ENCODE measurements at regions not wholly inside any gene's neighbourhood (a gene's known extent, or its start where the extent isn't known, plus 50 kb on each side); places are given as distances from the start of the nearest gene placed in this dataset.

DNA sequence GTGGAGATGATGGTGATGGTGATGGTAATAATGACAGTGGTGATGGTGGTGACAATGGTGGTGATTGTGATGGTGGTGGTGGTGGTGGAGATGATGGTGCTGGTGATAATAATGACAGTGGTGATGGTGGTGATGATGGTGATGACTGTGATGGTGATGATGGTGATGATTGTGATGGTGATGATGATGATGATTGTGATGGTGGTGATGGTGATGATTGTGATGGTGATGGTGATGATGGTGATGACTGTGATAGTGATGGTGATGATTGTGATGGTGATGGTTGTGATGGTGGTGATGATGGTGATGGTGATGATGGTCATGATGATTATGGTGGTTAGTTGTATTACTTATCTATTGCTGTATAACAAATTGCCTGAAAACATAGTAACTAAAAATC is 108.9 kb upstream of the NKX1-1 start:
- no peak for DNase-seq (ENCODE audit: low read depth)
- TF ChIP-seq, protein P1, sequence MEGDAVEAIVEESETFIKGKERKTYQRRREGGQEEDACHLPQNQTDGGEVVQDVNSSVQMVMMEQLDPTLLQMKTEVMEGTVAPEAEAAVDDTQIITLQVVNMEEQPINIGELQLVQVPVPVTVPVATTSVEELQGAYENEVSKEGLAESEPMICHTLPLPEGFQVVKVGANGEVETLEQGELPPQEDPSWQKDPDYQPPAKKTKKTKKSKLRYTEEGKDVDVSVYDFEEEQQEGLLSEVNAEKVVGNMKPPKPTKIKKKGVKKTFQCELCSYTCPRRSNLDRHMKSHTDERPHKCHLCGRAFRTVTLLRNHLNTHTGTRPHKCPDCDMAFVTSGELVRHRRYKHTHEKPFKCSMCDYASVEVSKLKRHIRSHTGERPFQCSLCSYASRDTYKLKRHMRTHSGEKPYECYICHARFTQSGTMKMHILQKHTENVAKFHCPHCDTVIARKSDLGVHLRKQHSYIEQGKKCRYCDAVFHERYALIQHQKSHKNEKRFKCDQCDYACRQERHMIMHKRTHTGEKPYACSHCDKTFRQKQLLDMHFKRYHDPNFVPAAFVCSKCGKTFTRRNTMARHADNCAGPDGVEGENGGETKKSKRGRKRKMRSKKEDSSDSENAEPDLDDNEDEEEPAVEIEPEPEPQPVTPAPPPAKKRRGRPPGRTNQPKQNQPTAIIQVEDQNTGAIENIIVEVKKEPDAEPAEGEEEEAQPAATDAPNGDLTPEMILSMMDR (IDR thresholded peaks at IDR 0.05; ENCODE audit: insufficient read depth, low read depth, low read length, missing control alignments) = no peak
- no peak overlapping the region for H3K4me3 ChIP-seq (ENCODE audit: low read length)

DNA sequence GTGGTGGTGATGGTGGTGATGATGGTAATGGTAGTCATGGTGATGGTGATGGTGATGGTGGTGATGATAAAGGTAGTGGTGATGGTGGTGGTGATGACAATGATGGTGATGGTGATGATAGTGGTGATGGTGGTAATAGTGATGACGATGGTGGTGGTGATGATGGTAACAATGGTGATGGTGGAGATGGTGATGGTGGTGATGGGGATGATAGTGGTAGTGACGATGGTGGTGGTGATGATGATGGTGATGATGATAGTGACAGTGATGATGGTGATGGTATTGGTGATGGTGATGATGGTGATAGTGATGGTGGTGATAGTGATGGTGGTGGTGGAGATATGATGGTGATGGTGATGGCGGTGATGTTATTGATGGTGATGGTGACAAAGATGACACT is 108.4 kb upstream of the NKX1-1 start:
- no peak overlapping the region for H3K4me3 ChIP-seq (ENCODE audit: low read length)
- TF ChIP-seq, protein P1 (IDR thresholded peaks at IDR 0.05; ENCODE audit: insufficient read depth, low read depth, low read length, missing control alignments) = no peak
- no peak for DNase-seq (ENCODE audit: low read depth)

DNA sequence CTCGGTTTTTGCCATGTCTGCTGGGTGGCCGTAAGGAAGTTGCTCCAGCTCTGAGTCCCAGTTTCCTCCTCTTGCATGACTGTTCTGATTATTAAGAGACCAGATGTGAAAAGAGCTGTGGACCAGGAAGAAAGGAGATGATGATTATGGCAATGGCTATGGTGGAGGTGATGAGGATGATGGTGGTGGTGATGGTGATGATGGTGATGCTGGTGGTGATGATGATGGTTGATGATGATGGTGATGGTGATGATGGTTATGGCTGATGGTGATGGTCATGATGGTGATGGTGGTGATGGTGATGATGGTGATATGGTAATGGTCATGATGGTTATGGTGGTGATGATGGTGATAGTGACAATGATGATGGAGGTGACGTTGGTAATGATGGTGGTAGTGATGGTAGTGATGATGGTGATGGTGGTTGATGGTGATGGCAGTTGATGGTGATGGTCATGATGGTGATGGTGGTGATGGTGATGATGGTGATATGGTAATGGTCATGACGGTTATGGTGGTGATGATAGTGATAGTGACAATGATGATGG is 107.8 kb upstream of the NKX1-1 start:
- H3K4me3 ChIP-seq (ENCODE audit: low read length) = no peak overlapping the region
- TF ChIP-seq, protein P1 (IDR thresholded peaks at IDR 0.05; ENCODE audit: insufficient read depth, low read depth, low read length, missing control alignments) = no peak
- DNase-seq (ENCODE audit: low read depth) = no peak

DNA sequence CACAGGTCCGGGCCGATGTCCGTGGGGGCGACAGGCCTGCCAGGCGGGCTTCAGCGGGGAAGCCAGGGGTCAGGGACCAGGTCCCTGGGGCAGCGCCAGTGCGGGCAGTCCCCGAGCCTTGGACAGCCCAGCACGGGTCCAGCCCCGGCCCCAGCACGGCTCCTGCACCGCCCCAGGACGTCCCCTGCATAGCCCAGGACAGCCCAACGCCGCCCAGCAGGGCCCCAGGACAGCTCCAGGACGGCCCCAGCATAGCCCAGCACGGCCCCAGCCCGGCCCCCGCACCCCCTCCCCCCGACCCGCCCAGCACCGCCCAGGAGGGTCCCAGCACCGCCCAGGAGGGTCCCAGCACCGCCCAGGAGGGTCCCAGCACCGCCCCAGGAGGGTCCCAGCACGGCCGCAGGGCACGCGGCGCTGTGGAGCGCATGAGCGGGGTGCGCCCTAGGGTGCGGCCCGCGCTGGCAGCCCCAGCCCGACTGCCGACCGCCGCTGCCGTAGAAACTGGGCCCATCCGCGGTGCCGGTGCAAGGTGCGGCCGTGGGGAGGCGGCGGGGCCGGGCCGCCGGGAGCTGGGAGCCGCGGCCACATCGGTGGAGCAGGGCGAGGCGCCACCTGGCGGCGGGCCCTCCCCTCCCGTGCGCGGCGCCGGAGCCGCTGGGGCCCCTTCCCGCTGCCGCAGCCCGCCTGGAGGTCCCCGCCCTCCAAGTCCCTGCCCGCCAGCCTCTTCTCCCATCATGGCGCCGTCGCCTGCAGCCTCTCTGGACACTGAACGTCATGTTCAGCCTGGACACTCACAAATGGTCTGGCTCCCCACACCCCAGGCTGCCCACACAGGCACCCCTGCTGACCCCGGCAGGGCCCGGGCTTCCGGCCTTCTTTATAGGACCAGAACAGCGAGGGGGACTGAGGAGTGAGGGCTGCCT is 106.8 kb upstream of the NKX1-1 start:
- H3K4me3 ChIP-seq (ENCODE audit: low read length) = no peak overlapping the region
- TF ChIP-seq, protein P1 (IDR thresholded peaks at IDR 0.05; ENCODE audit: insufficient read depth, low read depth, low read length, missing control alignments) = no peak
- no peak for DNase-seq (ENCODE audit: low read depth)

DNA sequence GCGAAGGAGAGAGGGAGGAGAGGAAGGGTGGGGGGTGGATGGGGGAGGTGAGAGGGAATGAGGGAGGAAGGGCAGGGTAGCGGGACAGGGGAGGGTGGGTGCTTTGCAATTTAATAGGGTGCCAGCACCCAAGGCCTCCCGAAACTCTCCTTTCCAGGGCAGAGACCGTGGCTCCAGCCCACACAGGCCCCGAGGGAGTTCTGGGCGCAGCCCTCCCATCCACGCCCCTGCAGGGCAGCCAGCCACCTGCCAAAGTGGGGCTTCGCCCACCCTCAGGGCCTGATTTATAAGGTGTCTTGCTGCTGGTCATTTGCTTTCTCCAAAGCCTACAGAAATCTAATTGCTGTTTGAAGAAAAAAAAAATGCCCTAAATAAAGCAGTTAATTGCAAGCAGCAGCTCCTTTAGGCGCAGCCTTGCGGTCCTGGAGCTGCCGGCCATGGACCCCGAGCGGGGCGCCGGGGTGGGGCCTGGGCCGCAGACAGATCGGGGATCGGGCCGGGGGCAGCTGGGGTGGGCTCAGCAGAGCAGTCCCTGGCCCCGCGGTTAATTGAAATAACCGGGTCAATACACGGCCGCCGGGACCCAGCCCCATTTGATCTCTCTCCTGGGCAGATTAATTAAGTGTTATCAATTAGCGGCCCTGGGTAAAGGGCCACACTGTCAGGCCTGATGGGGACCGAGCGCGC is 106.0 kb upstream of the NKX1-1 start:
- no peak overlapping the region for H3K4me3 ChIP-seq (ENCODE audit: low read length)
- TF ChIP-seq, protein P1 (IDR thresholded peaks at IDR 0.05; ENCODE audit: insufficient read depth, low read depth, low read length, missing control alignments) = no peak
- no peak for DNase-seq (ENCODE audit: low read depth)

DNA sequence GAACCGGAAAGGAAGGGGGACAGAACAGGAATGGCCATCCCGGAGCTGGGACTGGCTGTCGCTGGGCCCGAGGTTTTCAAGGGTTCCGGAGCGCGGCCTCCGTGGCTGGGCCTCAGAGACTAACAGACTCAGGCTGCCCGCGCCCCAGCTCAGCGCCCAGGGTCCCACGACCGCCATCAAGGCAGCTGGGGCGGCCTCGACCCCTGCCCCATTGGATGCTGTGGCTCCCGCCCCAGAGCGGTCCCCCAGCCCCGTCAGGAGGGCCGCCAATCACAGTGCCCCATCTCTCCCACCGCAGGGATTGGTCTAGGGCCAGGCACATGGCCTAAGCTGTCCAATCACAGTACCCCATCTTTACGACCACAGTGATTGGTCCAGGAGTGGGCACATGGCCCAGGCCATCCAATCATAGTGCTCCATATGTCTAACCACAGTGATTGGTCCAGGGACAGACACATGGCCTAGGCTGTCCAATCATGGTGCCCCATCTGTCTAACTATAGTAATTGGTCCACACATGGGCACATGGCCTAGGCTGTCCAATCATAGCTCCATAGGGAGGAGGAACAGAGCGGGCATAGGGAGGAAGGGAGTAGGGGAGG is 105.3 kb upstream of the NKX1-1 start:
- H3K4me3 ChIP-seq (ENCODE audit: low read length) = no peak overlapping the region
- no peak for DNase-seq (ENCODE audit: low read depth)

More for the DNA sequence above, 105.3 kb upstream of the NKX1-1 start:
- TF ChIP-seq, protein P1 (IDR thresholded peaks at IDR 0.05; ENCODE audit: insufficient read depth, low read depth, low read length, missing control alignments) = no peak
